GM18870 (cell line): ENCODE measurements at regions not wholly inside any gene's neighbourhood (a gene's known extent, or its start where the extent isn't known, plus 50 kb on each side); places are given as distances from the start of the nearest gene placed in this dataset.

Experiments
- ATAC-seq: cut with Tn5 transposase; IDR thresholded peaks from one replicate; pipeline ENCODE4 v1.9.1; 2021; ENCODE audit warnings: moderate library complexity; ENCODE audit not compliant: unreplicated experiment

GRCh38 chr2:4464634-4465266 is 761.4 kb downstream of the DCDC2C start:
- ATAC-seq = no peak

- ATAC-seq = no peak
These were observed 762.3 kb downstream of the DCDC2C start for GRCh38 chr2:4465671-4466070.

GRCh38 chr2:4475618-4476017 is 772.2 kb downstream of the DCDC2C start:
- no peak for ATAC-seq

- no peak for ATAC-seq
These were observed 779.7 kb downstream of the DCDC2C start for GRCh38 chr2:4483050-4483449.

- ATAC-seq = no peak
These were observed 783.6 kb downstream of the DCDC2C start for GRCh38 chr2:4486971-4487370.

GRCh38 chr2:4499316-4500030 is 796.1 kb downstream of the DCDC2C start:
- no peak for ATAC-seq

- no peak for ATAC-seq
These were observed 798.1 kb downstream of the DCDC2C start for GRCh38 chr2:4501525-4501924.

GRCh38 chr2:4502230-4502843 is 799.0 kb downstream of the DCDC2C start:
- ATAC-seq = no peak

GRCh38 chr2:4507661-4508060 is 804.3 kb downstream of the DCDC2C start:
- ATAC-seq = no peak

GRCh38 chr2:4515871-4516761 is 812.7 kb downstream of the DCDC2C start:
- no peak for ATAC-seq

- no peak for ATAC-seq
These were observed 815.2 kb downstream of the DCDC2C start for GRCh38 chr2:4518596-4518995.

- ATAC-seq = no peak
These were observed 819.4 kb downstream of the DCDC2C start for GRCh38 chr2:4522498-4523421.

GRCh38 chr2:4527416-4527815 is 824.0 kb downstream of the DCDC2C start:
- ATAC-seq = no peak

- ATAC-seq = no peak
These were observed 824.9 kb downstream of the DCDC2C start for GRCh38 chr2:4528246-4528645.

- no peak for ATAC-seq
These were observed 825.4 kb downstream of the DCDC2C start for GRCh38 chr2:4528773-4529172.

GRCh38 chr2:4529738-4530137 is 826.4 kb downstream of the DCDC2C start:
- ATAC-seq = no peak

- ATAC-seq = no peak
These were observed 826.9 kb downstream of the DCDC2C start for GRCh38 chr2:4530231-4530630.

GRCh38 chr2:4533806-4534205 is 830.4 kb downstream of the DCDC2C start:
- peak; percentile 39 for ATAC-seq

- ATAC-seq = no peak
These were observed 835.7 kb downstream of the DCDC2C start for GRCh38 chr2:4539121-4539520.

- ATAC-seq = no peak
These were observed 846.4 kb downstream of the DCDC2C start for GRCh38 chr2:4549666-4550210.
